Mesothelial cell of epicardium (in vitro differentiated cells): ENCODE measurements at regions not wholly inside any gene's neighbourhood (a gene's known extent, or its start where the extent isn't known, plus 50 kb on each side); places are given as distances from the start of the nearest gene placed in this dataset.

Experiments used
- DNase-seq, 2 experiments: peaks; one replicate each; pipeline ENCODE4 v3.0.0; 2021; ENCODE audit warnings: low spot score in 2 of 2; ENCODE audit not compliant: unreplicated experiment in 2 of 2
- H3K27ac Mint-ChIP-seq: 2 replicates; pipeline ENCODE4 v1.8.0; 2021; ENCODE audit warnings: mixed read lengths
- H3K27me3 Mint-ChIP-seq: 2 replicates; pipeline ENCODE4 v1.8.0; 2021; ENCODE audit warnings: low read depth, mixed read lengths
- H3K36me3 Mint-ChIP-seq: 2 replicates; pipeline ENCODE4 v1.8.0; 2021; ENCODE audit warnings: mixed read lengths
- H3K4me1 Mint-ChIP-seq: 2 replicates; pipeline ENCODE4 v1.8.0; 2021; ENCODE audit warnings: mixed read lengths
- H3K4me3 Mint-ChIP-seq: 2 replicates; pipeline ENCODE4 v1.8.0; 2021; ENCODE audit warnings: mild to moderate bottlenecking, moderate library complexity, mixed read lengths
- H3K9me3 Mint-ChIP-seq: 2 replicates; pipeline ENCODE4 v1.8.0; 2021; ENCODE audit warnings: mixed read lengths
- TF ChIP-seq, protein P1 (sequence below): fragments of 200-600 bp; sonication (generic); IDR thresholded peaks from one replicate; pipeline ENCODE4 v1.5.0; 2021; ENCODE audit warnings: antibody characterized with exemption; ENCODE audit not compliant: unreplicated experiment

DNA sequence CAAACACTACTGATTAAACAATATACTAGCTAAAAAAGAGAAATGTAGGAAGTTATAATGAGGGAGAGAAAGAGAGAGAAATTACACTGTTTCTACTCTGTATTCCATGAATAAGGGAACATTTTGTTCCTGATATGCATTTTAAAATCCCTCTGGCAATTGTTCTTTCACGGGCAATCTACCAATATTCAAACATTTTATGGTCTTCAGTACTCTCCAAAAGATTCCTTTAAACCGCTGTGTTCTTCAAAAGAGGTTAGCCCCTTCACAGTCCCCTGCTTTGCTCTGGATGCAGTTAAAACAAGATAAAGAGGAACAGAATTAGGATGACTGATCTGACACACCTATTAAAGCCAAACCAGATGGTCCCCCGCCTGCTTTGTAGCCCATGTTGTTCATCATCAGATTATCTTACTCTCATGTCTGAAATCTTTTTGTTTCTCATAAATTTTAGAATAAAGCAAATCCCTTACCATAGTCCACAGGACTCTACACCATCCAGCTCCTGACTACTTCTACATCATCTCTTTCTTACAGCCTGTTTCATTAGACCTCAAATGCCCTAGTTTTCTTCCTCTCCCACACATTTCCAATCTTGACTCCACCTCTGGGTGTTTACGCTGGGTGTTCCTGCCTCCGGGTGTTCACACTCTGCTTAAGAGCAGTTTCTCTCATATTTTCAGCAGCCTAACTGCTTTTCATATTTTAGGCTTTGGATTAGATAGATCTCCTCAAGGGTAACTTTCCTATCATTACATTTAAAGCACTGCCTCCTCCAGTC is 399.7 kb downstream of the COL12A1 start:
- no peaks in the 10 kb centered on the region for H3K36me3 Mint-ChIP-seq
- peaks cover 19% of the 10 kb centered on the region for H3K27me3 Mint-ChIP-seq
- H3K27ac Mint-ChIP-seq = no peak overlapping the region
- DNase-seq = no peak
- no peaks in the 10 kb centered on the region for H3K4me1 Mint-ChIP-seq
- TF ChIP-seq, protein P1, sequence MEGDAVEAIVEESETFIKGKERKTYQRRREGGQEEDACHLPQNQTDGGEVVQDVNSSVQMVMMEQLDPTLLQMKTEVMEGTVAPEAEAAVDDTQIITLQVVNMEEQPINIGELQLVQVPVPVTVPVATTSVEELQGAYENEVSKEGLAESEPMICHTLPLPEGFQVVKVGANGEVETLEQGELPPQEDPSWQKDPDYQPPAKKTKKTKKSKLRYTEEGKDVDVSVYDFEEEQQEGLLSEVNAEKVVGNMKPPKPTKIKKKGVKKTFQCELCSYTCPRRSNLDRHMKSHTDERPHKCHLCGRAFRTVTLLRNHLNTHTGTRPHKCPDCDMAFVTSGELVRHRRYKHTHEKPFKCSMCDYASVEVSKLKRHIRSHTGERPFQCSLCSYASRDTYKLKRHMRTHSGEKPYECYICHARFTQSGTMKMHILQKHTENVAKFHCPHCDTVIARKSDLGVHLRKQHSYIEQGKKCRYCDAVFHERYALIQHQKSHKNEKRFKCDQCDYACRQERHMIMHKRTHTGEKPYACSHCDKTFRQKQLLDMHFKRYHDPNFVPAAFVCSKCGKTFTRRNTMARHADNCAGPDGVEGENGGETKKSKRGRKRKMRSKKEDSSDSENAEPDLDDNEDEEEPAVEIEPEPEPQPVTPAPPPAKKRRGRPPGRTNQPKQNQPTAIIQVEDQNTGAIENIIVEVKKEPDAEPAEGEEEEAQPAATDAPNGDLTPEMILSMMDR = no peak
- H3K4me3 Mint-ChIP-seq = no peak overlapping the region
- H3K9me3 Mint-ChIP-seq = peaks cover 11% of the 10 kb centered on the region

DNA sequence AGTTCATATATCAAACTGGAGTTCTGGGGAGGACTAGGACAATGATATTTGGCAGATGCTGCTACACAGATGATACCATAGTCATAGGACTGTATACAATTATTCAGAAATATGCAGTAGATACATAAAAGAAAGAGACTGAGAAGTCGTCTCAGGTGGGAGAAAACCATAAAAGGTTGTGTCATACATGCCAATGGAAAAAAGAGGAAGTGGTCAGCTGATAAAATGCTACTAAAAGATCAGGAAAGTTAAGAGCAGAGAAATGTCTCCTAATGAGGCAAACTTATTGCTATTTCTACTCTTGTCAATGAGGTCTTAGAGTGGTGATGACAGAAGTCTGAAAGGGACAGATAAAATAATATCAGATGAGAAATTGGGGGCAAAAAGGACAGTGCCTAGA is 407.6 kb downstream of the COL12A1 start:
- Mint-ChIP-seq H3K27ac (no peak overlapping the region), H3K36me3 (no peaks in the 10 kb centered on the region), H3K9me3 (peaks cover 36% of the 10 kb centered on the region), H3K4me1 (no peaks in the 10 kb centered on the region), H3K4me3 (no peak overlapping the region), H3K27me3 (no peaks in the 10 kb centered on the region)
- TF ChIP-seq, protein P1 = no peak
- no peak for DNase-seq

DNA sequence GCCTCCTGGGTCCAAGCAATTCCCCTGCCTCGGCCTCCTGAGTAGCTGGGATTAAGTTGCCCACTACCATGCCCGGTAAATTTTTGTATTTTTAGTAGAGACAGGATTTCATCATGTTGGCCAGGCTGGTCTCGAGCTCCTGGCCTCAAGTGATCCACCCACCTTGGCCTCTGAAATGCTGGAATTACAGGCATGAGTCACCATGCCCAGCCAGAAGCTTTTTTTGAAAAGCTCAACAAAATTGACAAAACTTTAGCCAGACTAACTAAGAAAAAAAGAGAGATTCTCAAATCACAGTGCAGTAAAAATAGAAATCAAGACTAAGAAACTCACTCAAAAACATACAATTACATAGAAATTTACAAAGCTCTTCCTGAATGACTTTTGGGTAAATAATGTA is 420.6 kb downstream of the COL12A1 start:
- Mint-ChIP-seq H3K4me3 (no peak overlapping the region), H3K27ac (no peak overlapping the region)
- no peak for DNase-seq

DNA sequence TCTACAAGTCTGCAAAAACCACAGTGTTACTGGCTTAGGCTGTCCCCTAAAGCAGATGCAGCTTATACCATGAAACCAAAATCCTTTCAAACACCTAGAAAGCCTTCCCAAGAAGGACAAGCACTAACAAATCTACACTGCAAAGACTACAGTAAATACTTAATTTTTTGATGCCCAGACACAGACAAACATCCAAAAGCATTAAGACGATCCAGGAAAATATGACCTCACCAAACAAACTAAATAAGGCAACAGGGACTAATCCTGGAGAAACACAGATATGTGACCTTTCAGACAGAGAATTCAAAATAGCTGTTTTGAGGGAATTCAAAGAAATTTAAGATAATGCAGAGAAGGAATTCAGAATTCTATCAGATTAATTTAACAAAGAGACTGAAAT is 423.5 kb downstream of the COL12A1 start:
- TF ChIP-seq, protein P1 = no peak
- Mint-ChIP-seq H3K4me3 (no peak overlapping the region), H3K4me1 (no peaks in the 10 kb centered on the region), H3K27ac (no peak overlapping the region), H3K27me3 (peaks cover 15% of the 10 kb centered on the region), H3K36me3 (no peaks in the 10 kb centered on the region), H3K9me3 (no peaks in the 10 kb centered on the region)
- no peak for DNase-seq

More for the DNA sequence above, 420.6 kb downstream of the COL12A1 start:
- no peaks in the 10 kb centered on the region for H3K36me3 Mint-ChIP-seq
- TF ChIP-seq, protein P1 = no peak
- no peaks in the 10 kb centered on the region for H3K4me1 Mint-ChIP-seq
- H3K27me3 Mint-ChIP-seq = peaks cover 4% of the 10 kb centered on the region
- peaks cover 9% of the 10 kb centered on the region for H3K9me3 Mint-ChIP-seq

DNA sequence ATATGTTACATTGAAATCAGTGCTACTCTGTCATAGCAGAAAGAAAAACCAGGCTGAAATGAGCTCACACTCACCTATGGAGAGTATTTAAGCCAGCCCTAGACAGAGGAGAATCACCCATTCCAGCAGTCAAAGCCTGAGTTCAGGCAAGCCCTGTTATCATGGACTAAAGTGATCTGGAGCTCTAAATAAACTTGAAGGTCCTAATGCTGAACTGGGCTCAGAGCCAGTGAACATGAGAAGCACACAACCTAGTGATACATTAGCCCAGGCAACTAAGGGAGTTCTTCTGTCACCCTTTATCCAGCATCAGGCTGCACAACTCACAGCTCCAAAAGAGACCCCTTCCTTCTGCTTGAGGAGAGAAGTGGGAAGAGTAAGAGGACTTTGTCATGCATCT is 425.0 kb downstream of the COL12A1 start:
- Mint-ChIP-seq H3K27ac (no peak overlapping the region), H3K9me3 (no peaks in the 10 kb centered on the region), H3K4me1 (no peaks in the 10 kb centered on the region), H3K4me3 (no peak overlapping the region), H3K27me3 (peaks cover 18% of the 10 kb centered on the region), H3K36me3 (no peaks in the 10 kb centered on the region)
- TF ChIP-seq, protein P1 = no peak
- no peak for DNase-seq
